ENCODE measurements at regions not wholly inside any gene's neighbourhood (a gene's known extent, or its start where the extent isn't known, plus 50 kb on each side); places are given as distances from the start of the nearest gene placed in this dataset.

GRCh38 chr9:84597131-84597530 lies 72.4 kb upstream of the NTRK2 start:
- Histone ChIP-seq H3K4me3 (no peak overlapping the region), H3K36me3 (no peaks in the 10 kb centered on the region), H3K4me1 (no peaks in the 10 kb centered on the region), H3K27me3 (no peaks in the 10 kb centered on the region), H3K9me3 (no peaks in the 10 kb centered on the region), H3K27ac (no peak overlapping the region)
- TF ChIP-seq POLR2A (IDR thresholded peaks at IDR 0.05) (no peak), CTCF (IDR thresholded peaks at IDR 0.05) (no peak), EP300 (IDR thresholded peaks at IDR 0.05) (no peak), POLR2AphosphoS5 (IDR thresholded peaks at IDR 0.05) (no peak)
- 36 to 59% (median 52%) methylated on average over 2 of the region's 2 CpGs for WGBS, 5 donors
- peak in 1 of 2 donors; percentile 12 for DNase-seq
- intact Hi-C loops (cut with DNase I; ENCODE audit: low total_unique reads): no loop called here

GRCh38 chr9:84598921-84599636 lies 70.5 kb upstream of the NTRK2 start:
- 66 to 86% (median 83%) methylated on average over 6 of the region's 6 CpGs for WGBS, 5 donors
- intact Hi-C loops (cut with DNase I; ENCODE audit: low total_unique reads): no loop called here
- Histone ChIP-seq H3K4me3 (no peak overlapping the region), H3K27ac (no peak overlapping the region), H3K27me3 (no peaks in the 10 kb centered on the region), H3K36me3 (no peaks in the 10 kb centered on the region), H3K4me1 (no peaks in the 10 kb centered on the region), H3K9me3 (no peaks in the 10 kb centered on the region)
- TF ChIP-seq POLR2AphosphoS5 (IDR thresholded peaks at IDR 0.05): no peak
- no peak for TF ChIP-seq EP300 (IDR thresholded peaks at IDR 0.05)
- no peak for TF ChIP-seq CTCF (IDR thresholded peaks at IDR 0.05)
- no peak for TF ChIP-seq POLR2A (IDR thresholded peaks at IDR 0.05)
- no peak for DNase-seq

GRCh38 chr9:84600739-84601138 lies 68.8 kb upstream of the NTRK2 start:
- no peak for DNase-seq
- no peak overlapping the region for H3K27ac ChIP-seq
- no peaks in the 10 kb centered on the region for H3K27me3 ChIP-seq
- H3K4me1 ChIP-seq: no peaks in the 10 kb centered on the region
- no peaks in the 10 kb centered on the region for H3K36me3 ChIP-seq
- WGBS, 5 donors: 68 to 78% (median 71%) methylated on average over 4 of the region's 4 CpGs
- no peak for TF ChIP-seq POLR2AphosphoS5 (IDR thresholded peaks at IDR 0.05)
- TF ChIP-seq EP300 (IDR thresholded peaks at IDR 0.05): no peak
- TF ChIP-seq POLR2A (IDR thresholded peaks at IDR 0.05): no peak
- no peak for TF ChIP-seq CTCF (IDR thresholded peaks at IDR 0.05)
- intact Hi-C loops (cut with DNase I; ENCODE audit: low total_unique reads): no loop called here
- no peaks in the 10 kb centered on the region for H3K9me3 ChIP-seq
- H3K4me3 ChIP-seq: no peak overlapping the region

- Histone ChIP-seq H3K4me3 (no peak overlapping the region), H3K27ac (no peak overlapping the region), H3K9me3 (peaks cover 0 to 6% (median under 1%) of the 10 kb centered on the region in 4 donors), H3K27me3 (no peaks in the 10 kb centered on the region), H3K36me3 (no peaks in the 10 kb centered on the region), H3K4me1 (no peaks in the 10 kb centered on the region)
- intact Hi-C loops (cut with DNase I; ENCODE audit: low total_unique reads): no loop called here
- no peak for DNase-seq
- no peak for TF ChIP-seq POLR2AphosphoS5 (IDR thresholded peaks at IDR 0.05)
Measured at GRCh38 chr9:84604223-84604622, 65.3 kb upstream of the NTRK2 start.

GRCh38 chr9:84609779-84610178 lies 59.8 kb upstream of the NTRK2 start:
- TF ChIP-seq CTCF (IDR thresholded peaks at IDR 0.05) (no peak), POLR2AphosphoS5 (IDR thresholded peaks at IDR 0.05) (no peak), POLR2A (IDR thresholded peaks at IDR 0.05) (no peak), EP300 (IDR thresholded peaks at IDR 0.05) (no peak)
- DNase-seq: no peak
- H3K9me3 ChIP-seq: peaks cover 0 to 23% (median 10%) of the 10 kb centered on the region in 4 donors
- H3K4me1 ChIP-seq: no peaks in the 10 kb centered on the region
- H3K27ac ChIP-seq: no peak overlapping the region
- intact Hi-C loops (cut with DNase I; ENCODE audit: low total_unique reads): no loop called here
- no peaks in the 10 kb centered on the region for H3K36me3 ChIP-seq
- no peak overlapping the region for H3K4me3 ChIP-seq
- H3K27me3 ChIP-seq: no peaks in the 10 kb centered on the region
